T-helper 1 cell treated with Interleukin-12 subunit alpha and Interleukin-12 subunit beta and Interleukin-4 antibody, amounts not matched to agents 30 μg/mL and 1 μg/mL, for 36 hours (primary cell): ENCODE measurements at regions not wholly inside any gene's neighbourhood (a gene's known extent, or its start where the extent isn't known, plus 50 kb on each side); places are given as distances from the start of the nearest gene placed in this dataset.

Experiments
- H3K27ac Mint-ChIP-seq: one replicate; pipeline ENCODE4 v1.8.0; 2021; ENCODE audit warnings: mild to moderate bottlenecking, mixed read lengths
- H3K27me3 Mint-ChIP-seq: one replicate; pipeline ENCODE4 v1.8.0; 2021; ENCODE audit warnings: low read depth, mixed read lengths
- H3K36me3 Mint-ChIP-seq: one replicate; pipeline ENCODE4 v1.8.0; 2021; ENCODE audit warnings: low read depth, mixed read lengths
- H3K4me1 Mint-ChIP-seq: one replicate; pipeline ENCODE4 v1.8.0; 2021; ENCODE audit warnings: low read depth, mixed read lengths
- H3K4me3 Mint-ChIP-seq: one replicate; pipeline ENCODE4 v1.8.0; 2021; ENCODE audit warnings: mild to moderate bottlenecking, moderate library complexity, mixed read lengths
- H3K9me3 Mint-ChIP-seq: one replicate; pipeline ENCODE4 v1.8.0; 2021; ENCODE audit warnings: mixed read lengths

GRCh38 chr6:40930045-40930444 lies 109.0 kb downstream of the UNC5CL start:
- Mint-ChIP-seq H3K27ac (no peak overlapping the region), H3K4me3 (no peak overlapping the region), H3K4me1 (no peaks in the 10 kb centered on the region), H3K9me3 (no peaks in the 10 kb centered on the region), H3K36me3 (no peaks in the 10 kb centered on the region), H3K27me3 (peaks cover 29% of the 10 kb centered on the region)

- no peak overlapping the region for H3K4me3 Mint-ChIP-seq
- H3K27me3 Mint-ChIP-seq = peaks cover 24% of the 10 kb centered on the region
- H3K36me3 Mint-ChIP-seq = no peaks in the 10 kb centered on the region
- no peaks in the 10 kb centered on the region for H3K9me3 Mint-ChIP-seq
- H3K4me1 Mint-ChIP-seq = no peaks in the 10 kb centered on the region
- H3K27ac Mint-ChIP-seq = no peak overlapping the region
Observed at GRCh38 chr6:40929176-40929575, 109.8 kb downstream of the UNC5CL start.

GRCh38 chr6:40928763-40929162 lies 110.3 kb downstream of the UNC5CL start:
- Mint-ChIP-seq H3K27ac (no peak overlapping the region), H3K4me3 (no peak overlapping the region), H3K9me3 (no peaks in the 10 kb centered on the region), H3K36me3 (no peaks in the 10 kb centered on the region), H3K27me3 (peaks cover 23% of the 10 kb centered on the region), H3K4me1 (no peaks in the 10 kb centered on the region)

GRCh38 chr6:40928307-40928706 lies 110.7 kb downstream of the UNC5CL start:
- Mint-ChIP-seq H3K4me3 (no peak overlapping the region), H3K4me1 (no peaks in the 10 kb centered on the region), H3K27ac (no peak overlapping the region), H3K36me3 (no peaks in the 10 kb centered on the region), H3K9me3 (no peaks in the 10 kb centered on the region), H3K27me3 (peaks cover 19% of the 10 kb centered on the region)

GRCh38 chr6:40925341-40925740 lies 113.7 kb downstream of the UNC5CL start:
- H3K36me3 Mint-ChIP-seq = no peaks in the 10 kb centered on the region
- peaks cover 19% of the 10 kb centered on the region for H3K27me3 Mint-ChIP-seq
- H3K9me3 Mint-ChIP-seq = no peaks in the 10 kb centered on the region
- H3K27ac Mint-ChIP-seq = no peak overlapping the region
- no peaks in the 10 kb centered on the region for H3K4me1 Mint-ChIP-seq
- H3K4me3 Mint-ChIP-seq = no peak overlapping the region

- H3K36me3 Mint-ChIP-seq = no peaks in the 10 kb centered on the region
- no peaks in the 10 kb centered on the region for H3K9me3 Mint-ChIP-seq
- H3K4me1 Mint-ChIP-seq = no peaks in the 10 kb centered on the region
- peaks cover 19% of the 10 kb centered on the region for H3K27me3 Mint-ChIP-seq
- H3K4me3 Mint-ChIP-seq = no peak overlapping the region
- no peak overlapping the region for H3K27ac Mint-ChIP-seq
Observed at GRCh38 chr6:40924839-40925238, 114.2 kb downstream of the UNC5CL start.

GRCh38 chr6:40923880-40924279 lies 115.1 kb downstream of the UNC5CL start:
- peaks cover 20% of the 10 kb centered on the region for H3K27me3 Mint-ChIP-seq
- H3K9me3 Mint-ChIP-seq = no peaks in the 10 kb centered on the region
- no peaks in the 10 kb centered on the region for H3K4me1 Mint-ChIP-seq
- no peaks in the 10 kb centered on the region for H3K36me3 Mint-ChIP-seq
- H3K4me3 Mint-ChIP-seq = no peak overlapping the region
- H3K27ac Mint-ChIP-seq = no peak overlapping the region

- no peaks in the 10 kb centered on the region for H3K36me3 Mint-ChIP-seq
- H3K4me3 Mint-ChIP-seq = no peak overlapping the region
- H3K4me1 Mint-ChIP-seq = no peaks in the 10 kb centered on the region
- H3K9me3 Mint-ChIP-seq = no peaks in the 10 kb centered on the region
- no peak overlapping the region for H3K27ac Mint-ChIP-seq
- H3K27me3 Mint-ChIP-seq = peaks cover 26% of the 10 kb centered on the region
Observed at GRCh38 chr6:40923326-40923725, 115.7 kb downstream of the UNC5CL start.

- Mint-ChIP-seq H3K4me3 (no peak overlapping the region), H3K27ac (no peak overlapping the region), H3K9me3 (no peaks in the 10 kb centered on the region), H3K27me3 (peaks cover 29% of the 10 kb centered on the region), H3K36me3 (no peaks in the 10 kb centered on the region), H3K4me1 (no peaks in the 10 kb centered on the region)
Observed at GRCh38 chr6:40922281-40922680, 116.7 kb downstream of the UNC5CL start.

GRCh38 chr6:40918040-40918651 lies 120.9 kb downstream of the UNC5CL start:
- no peak overlapping the region for H3K4me3 Mint-ChIP-seq
- H3K36me3 Mint-ChIP-seq = no peaks in the 10 kb centered on the region
- H3K27me3 Mint-ChIP-seq = peaks cover 20% of the 10 kb centered on the region
- H3K4me1 Mint-ChIP-seq = no peaks in the 10 kb centered on the region
- no peaks in the 10 kb centered on the region for H3K9me3 Mint-ChIP-seq
- H3K27ac Mint-ChIP-seq = no peak overlapping the region

- H3K36me3 Mint-ChIP-seq = no peaks in the 10 kb centered on the region
- peaks cover 20% of the 10 kb centered on the region for H3K27me3 Mint-ChIP-seq
- no peak overlapping the region for H3K4me3 Mint-ChIP-seq
- no peaks in the 10 kb centered on the region for H3K9me3 Mint-ChIP-seq
- no peak overlapping the region for H3K27ac Mint-ChIP-seq
- peaks cover under 1% of the 10 kb centered on the region for H3K4me1 Mint-ChIP-seq
Observed at GRCh38 chr6:40917603-40918002, 121.4 kb downstream of the UNC5CL start.

- no peak overlapping the region for H3K27ac Mint-ChIP-seq
- peaks cover 20% of the 10 kb centered on the region for H3K27me3 Mint-ChIP-seq
- no peak overlapping the region for H3K4me3 Mint-ChIP-seq
Observed at GRCh38 chr6:40916845-40917244, 122.2 kb downstream of the UNC5CL start.

GRCh38 chr6:40915165-40915564 lies 123.9 kb downstream of the UNC5CL start:
- Mint-ChIP-seq H3K4me1 (peaks cover 4% of the 10 kb centered on the region), H3K9me3 (no peaks in the 10 kb centered on the region), H3K36me3 (no peaks in the 10 kb centered on the region), H3K27ac (no peak overlapping the region), H3K27me3 (peaks cover 20% of the 10 kb centered on the region), H3K4me3 (no peak overlapping the region)

More at GRCh38 chr6:40916845-40917244, 122.2 kb downstream of the UNC5CL start:
- peaks cover 4% of the 10 kb centered on the region for H3K4me1 Mint-ChIP-seq
- no peaks in the 10 kb centered on the region for H3K36me3 Mint-ChIP-seq
- no peaks in the 10 kb centered on the region for H3K9me3 Mint-ChIP-seq

- Mint-ChIP-seq H3K27me3 (peaks cover 20% of the 10 kb centered on the region), H3K9me3 (no peaks in the 10 kb centered on the region), H3K27ac (no peak overlapping the region), H3K4me1 (peaks cover 4% of the 10 kb centered on the region), H3K4me3 (no peak overlapping the region), H3K36me3 (no peaks in the 10 kb centered on the region)
Observed at GRCh38 chr6:40914005-40914404, 125.0 kb downstream of the UNC5CL start.

- Mint-ChIP-seq H3K4me3 (no peak overlapping the region), H3K9me3 (no peaks in the 10 kb centered on the region), H3K27ac (no peak overlapping the region), H3K27me3 (peaks cover 27% of the 10 kb centered on the region), H3K36me3 (no peaks in the 10 kb centered on the region), H3K4me1 (peaks cover 4% of the 10 kb centered on the region)
Observed at GRCh38 chr6:40912158-40912946, 126.7 kb downstream of the UNC5CL start.
